ENCODE measurements at regions not wholly inside any gene's neighbourhood (a gene's known extent, or its start where the extent isn't known, plus 50 kb on each side); places are given as distances from the start of the nearest gene placed in this dataset.

DNA sequence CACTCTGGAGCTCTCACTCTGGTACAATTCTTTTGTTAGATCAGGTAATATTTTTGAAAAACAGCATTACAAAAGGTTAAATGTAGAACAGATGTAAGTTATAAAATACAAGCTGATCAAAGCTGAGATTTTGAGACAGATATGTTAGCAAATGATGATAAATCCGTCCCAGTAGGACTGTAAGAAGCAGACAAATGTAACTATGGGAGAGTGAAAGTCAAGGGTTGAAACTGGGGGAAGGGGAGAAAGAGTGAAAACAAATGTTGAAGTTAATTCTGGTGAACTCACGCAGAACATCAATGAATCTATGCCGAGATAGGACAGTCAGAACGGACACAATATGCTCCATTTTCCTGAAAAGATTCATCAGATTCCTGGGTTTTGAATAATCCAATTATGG lies 298.9 kb upstream of the IRX5 start:
- WGBS, 2 donors = 60 to 63% methylated on average over 4 of the region's 4 CpGs
- Histone ChIP-seq H3K27ac (no peak overlapping the region), H3K4me1 (no peaks in the 10 kb centered on the region), H3K4me3 (no peak overlapping the region), H3K27me3 (no peaks in the 10 kb centered on the region), H3K9me3 (no peaks in the 10 kb centered on the region), H3K36me3 (ENCODE audit: low read depth, missing control alignments) (no peaks in the 10 kb centered on the region)
- TF ChIP-seq POLR2A (IDR thresholded peaks at IDR 0.05) = no peak
- TF ChIP-seq, protein P1, sequence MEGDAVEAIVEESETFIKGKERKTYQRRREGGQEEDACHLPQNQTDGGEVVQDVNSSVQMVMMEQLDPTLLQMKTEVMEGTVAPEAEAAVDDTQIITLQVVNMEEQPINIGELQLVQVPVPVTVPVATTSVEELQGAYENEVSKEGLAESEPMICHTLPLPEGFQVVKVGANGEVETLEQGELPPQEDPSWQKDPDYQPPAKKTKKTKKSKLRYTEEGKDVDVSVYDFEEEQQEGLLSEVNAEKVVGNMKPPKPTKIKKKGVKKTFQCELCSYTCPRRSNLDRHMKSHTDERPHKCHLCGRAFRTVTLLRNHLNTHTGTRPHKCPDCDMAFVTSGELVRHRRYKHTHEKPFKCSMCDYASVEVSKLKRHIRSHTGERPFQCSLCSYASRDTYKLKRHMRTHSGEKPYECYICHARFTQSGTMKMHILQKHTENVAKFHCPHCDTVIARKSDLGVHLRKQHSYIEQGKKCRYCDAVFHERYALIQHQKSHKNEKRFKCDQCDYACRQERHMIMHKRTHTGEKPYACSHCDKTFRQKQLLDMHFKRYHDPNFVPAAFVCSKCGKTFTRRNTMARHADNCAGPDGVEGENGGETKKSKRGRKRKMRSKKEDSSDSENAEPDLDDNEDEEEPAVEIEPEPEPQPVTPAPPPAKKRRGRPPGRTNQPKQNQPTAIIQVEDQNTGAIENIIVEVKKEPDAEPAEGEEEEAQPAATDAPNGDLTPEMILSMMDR (IDR thresholded peaks at IDR 0.05) = no peak
- DNase-seq = no peak
- intact Hi-C loops (cut with DNase I; ENCODE audit: low total_unique reads) = no loop called here

GRCh38 chr16:54630284-54630967 lies 300.2 kb upstream of the IRX5 start:
- TF ChIP-seq POLR2A (IDR thresholded peaks at IDR 0.05) = no peak
- TF ChIP-seq, protein P1 (IDR thresholded peaks at IDR 0.05) = no peak
- WGBS, 2 donors = 75 to 80% methylated on average over 4 of the region's 4 CpGs
- intact Hi-C loops (cut with DNase I; ENCODE audit: low total_unique reads) = no loop called here
- Histone ChIP-seq H3K27me3 (no peaks in the 10 kb centered on the region), H3K27ac (no peak overlapping the region), H3K36me3 (ENCODE audit: low read depth, missing control alignments) (no peaks in the 10 kb centered on the region), H3K4me1 (no peaks in the 10 kb centered on the region), H3K4me3 (no peak overlapping the region), H3K9me3 (no peaks in the 10 kb centered on the region)
- DNase-seq = no peak

DNA sequence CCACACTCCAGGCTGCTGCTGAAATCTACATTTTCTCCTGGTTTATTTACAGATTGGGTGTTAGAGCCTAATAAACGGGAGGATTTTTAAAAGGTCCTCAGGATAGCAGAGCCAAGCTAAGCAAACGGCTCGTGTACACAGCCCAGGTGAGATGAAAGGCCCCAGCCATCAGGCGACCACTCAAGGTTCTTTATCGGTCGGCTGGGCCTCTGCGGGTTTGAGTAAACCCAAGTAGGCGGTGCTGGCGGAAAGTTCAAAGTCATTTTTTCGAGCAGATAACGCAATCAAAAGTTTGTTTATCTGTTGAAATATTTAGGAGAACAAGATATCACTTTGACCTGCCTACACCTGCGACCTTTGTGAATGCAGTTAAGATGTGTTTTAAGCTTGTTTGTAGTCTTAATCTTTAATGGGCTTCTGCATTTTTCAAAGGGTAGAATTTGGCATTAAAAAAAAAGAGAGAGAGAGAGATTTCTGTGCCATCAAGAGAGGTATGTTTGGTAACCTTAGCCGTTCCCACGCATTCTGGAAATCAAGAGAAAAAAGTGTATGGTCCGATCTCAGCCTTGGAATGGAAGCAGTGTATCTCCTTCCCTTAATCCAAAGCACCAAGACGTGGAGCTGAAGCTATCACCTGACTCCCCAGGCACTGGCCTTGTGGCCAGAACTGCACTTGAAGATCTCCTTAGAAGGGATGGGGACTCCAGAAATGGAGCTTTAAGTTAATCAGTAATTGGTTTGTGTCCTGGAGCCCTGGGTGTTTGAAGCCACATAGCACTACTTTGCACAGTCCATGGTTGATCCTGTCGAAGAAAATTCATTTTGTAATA lies 301.7 kb upstream of the IRX5 start:
- Histone ChIP-seq H3K4me1 (no peaks in the 10 kb centered on the region), H3K27ac (no peak overlapping the region), H3K4me3 (no peak overlapping the region), H3K9me3 (no peaks in the 10 kb centered on the region), H3K36me3 (ENCODE audit: low read depth, missing control alignments) (no peaks in the 10 kb centered on the region), H3K27me3 (no peaks in the 10 kb centered on the region)
- WGBS, 2 donors = 71 to 72% methylated on average over 17 of the region's 17 CpGs
- intact Hi-C loops (cut with DNase I; ENCODE audit: low total_unique reads) = no loop called here
- TF ChIP-seq POLR2A (IDR thresholded peaks at IDR 0.05) = no peak
- DNase-seq = no peak

- Histone ChIP-seq H3K36me3 (ENCODE audit: low read depth, missing control alignments) (no peaks in the 10 kb centered on the region), H3K27me3 (no peaks in the 10 kb centered on the region), H3K4me1 (no peaks in the 10 kb centered on the region), H3K4me3 (no peak overlapping the region), H3K9me3 (no peaks in the 10 kb centered on the region), H3K27ac (no peak overlapping the region)
- WGBS, 2 donors = 64 to 67% methylated on average over 4 of the region's 4 CpGs
- intact Hi-C loops (cut with DNase I; ENCODE audit: low total_unique reads) = no loop called here
- TF ChIP-seq POLR2A (IDR thresholded peaks at IDR 0.05) = no peak
- DNase-seq = no peak
Observed at GRCh38 chr16:54627616-54628015, 303.0 kb upstream of the IRX5 start.

- Histone ChIP-seq H3K27ac (no peak overlapping the region), H3K4me3 (no peak overlapping the region), H3K27me3 (no peaks in the 10 kb centered on the region), H3K9me3 (no peaks in the 10 kb centered on the region), H3K4me1 (no peaks in the 10 kb centered on the region), H3K36me3 (ENCODE audit: low read depth, missing control alignments) (no peaks in the 10 kb centered on the region)
- intact Hi-C loops (cut with DNase I; ENCODE audit: low total_unique reads) = no loop called here
- 86 to 89% methylated on average over 7 of the region's 7 CpGs for whole genome bisulfite sequencing, 2 donors
- TF ChIP-seq, protein P1 (IDR thresholded peaks at IDR 0.05) = no peak
- no peak for TF ChIP-seq POLR2A (IDR thresholded peaks at IDR 0.05)
- no peak for DNase-seq
Observed at GRCh38 chr16:54623636-54624035, 307.0 kb upstream of the IRX5 start.
